ENCODE measurements at regions not wholly inside any gene's neighbourhood (a gene's known extent, or its start where the extent isn't known, plus 50 kb on each side); places are given as distances from the start of the nearest gene placed in this dataset.

- no peak overlapping the region for H3K23ac ChIP-seq (ENCODE audit: low read length)
- H2AFZ ChIP-seq (ENCODE audit: insufficient read depth, low read length, poor library complexity), result no peak overlapping the region
- no peaks in the 10 kb centered on the region for H3K79me2 ChIP-seq (ENCODE audit: control insufficient read depth, insufficient read depth, low read length, poor library complexity)
- no peak overlapping the region for H4K8ac ChIP-seq (ENCODE audit: low read depth, low read length)
- no peaks in the 10 kb centered on the region for H3K4me1 ChIP-seq (ENCODE audit: control insufficient read depth in 1 of 2, insufficient read depth in 2 of 2, low read length in 2 of 2)
- no peak overlapping the region for H3K4me2 ChIP-seq (ENCODE audit: low read length)
- H2AK5ac ChIP-seq (ENCODE audit: low read length), result no peak overlapping the region
- no peaks in the 10 kb centered on the region for H3K36me3 ChIP-seq (ENCODE audit: control insufficient read depth in 1 of 2, insufficient read depth in 2 of 2, low read length in 2 of 2)
- no peak overlapping the region for H3K18ac ChIP-seq (ENCODE audit: low read length)
- no peak overlapping the region for H2BK5ac ChIP-seq (ENCODE audit: low read depth, low read length, poor library complexity)
- no peak overlapping the region for H3K9ac ChIP-seq (ENCODE audit: low read length)
- WGBS (ENCODE audit: extremely low coverage, insufficient coverage, insufficient read length), result no CpG with 5 or more reads among the region's 1 CpG
- no peaks in the 10 kb centered on the region for H3K9me3 ChIP-seq (ENCODE audit: insufficient read depth, low read depth, low read length)
- DNase-seq, result no peak
- H3K4me3 ChIP-seq (ENCODE audit: low read depth, low read length), result no peak overlapping the region
- H3K27me3 ChIP-seq (ENCODE audit: insufficient read depth, low read length), result no peaks in the 10 kb centered on the region
- no peak overlapping the region for H3K4ac ChIP-seq (ENCODE audit: low read depth, low read length)
- no peak overlapping the region for H2BK120ac ChIP-seq (ENCODE audit: insufficient read depth, low read length, poor library complexity)
- H4K91ac ChIP-seq (ENCODE audit: low read depth, low read length), result no peak overlapping the region
- H3K79me1 ChIP-seq (ENCODE audit: low read length), result no peaks in the 10 kb centered on the region
- no peak overlapping the region for H3K14ac ChIP-seq (ENCODE audit: low read length)
- H4K12ac ChIP-seq (ENCODE audit: low read depth, low read length), result no peak overlapping the region
- no peak overlapping the region for H3K27ac ChIP-seq (ENCODE audit: low read depth, low read length)
- H2BK12ac ChIP-seq (ENCODE audit: low read length), result no peak overlapping the region
Observed at GRCh38 chr6:71465096-71465495, 176.5 kb downstream of the OGFRL1 start.

GRCh38 chr6:71466362-71466761 is 177.8 kb downstream of the OGFRL1 start:
- no peaks in the 10 kb centered on the region for H3K4me1 ChIP-seq (ENCODE audit: control insufficient read depth in 1 of 2, insufficient read depth in 2 of 2, low read length in 2 of 2)
- no peak overlapping the region for H3K27ac ChIP-seq (ENCODE audit: low read depth, low read length)
- H3K27me3 ChIP-seq (ENCODE audit: insufficient read depth, low read length), result no peaks in the 10 kb centered on the region
- H4K91ac ChIP-seq (ENCODE audit: low read depth, low read length), result no peak overlapping the region
- H3K79me2 ChIP-seq (ENCODE audit: control insufficient read depth, insufficient read depth, low read length, poor library complexity), result no peaks in the 10 kb centered on the region
- DNase-seq, result no peak
- no peak overlapping the region for H3K4ac ChIP-seq (ENCODE audit: low read depth, low read length)
- no peak overlapping the region for H2BK5ac ChIP-seq (ENCODE audit: low read depth, low read length, poor library complexity)
- H4K12ac ChIP-seq (ENCODE audit: low read depth, low read length), result no peak overlapping the region
- no peak overlapping the region for H3K23ac ChIP-seq (ENCODE audit: low read length)
- no peak overlapping the region for H3K4me2 ChIP-seq (ENCODE audit: low read length)
- H4K8ac ChIP-seq (ENCODE audit: low read depth, low read length), result no peak overlapping the region
- H3K18ac ChIP-seq (ENCODE audit: low read length), result no peak overlapping the region
- no peak overlapping the region for H3K14ac ChIP-seq (ENCODE audit: low read length)
- H2AK5ac ChIP-seq (ENCODE audit: low read length), result no peak overlapping the region
- no peak overlapping the region for H3K4me3 ChIP-seq (ENCODE audit: low read depth, low read length)
- H2BK12ac ChIP-seq (ENCODE audit: low read length), result no peak overlapping the region
- WGBS (ENCODE audit: extremely low coverage, insufficient coverage, insufficient read length), result no CpG with 5 or more reads among the region's 1 CpG
- no peak overlapping the region for H2BK120ac ChIP-seq (ENCODE audit: insufficient read depth, low read length, poor library complexity)
- no peaks in the 10 kb centered on the region for H3K9me3 ChIP-seq (ENCODE audit: insufficient read depth, low read depth, low read length)
- H2AFZ ChIP-seq (ENCODE audit: insufficient read depth, low read length, poor library complexity), result no peak overlapping the region
- no peak overlapping the region for H3K9ac ChIP-seq (ENCODE audit: low read length)
- no peaks in the 10 kb centered on the region for H3K36me3 ChIP-seq (ENCODE audit: control insufficient read depth in 1 of 2, insufficient read depth in 2 of 2, low read length in 2 of 2)
- no peaks in the 10 kb centered on the region for H3K79me1 ChIP-seq (ENCODE audit: low read length)

- Histone ChIP-seq H3K79me1 (ENCODE audit: low read length) (no peaks in the 10 kb centered on the region), H3K36me3 (ENCODE audit: control insufficient read depth in 1 of 2, insufficient read depth in 2 of 2, low read length in 2 of 2) (no peaks in the 10 kb centered on the region), H3K79me2 (ENCODE audit: control insufficient read depth, insufficient read depth, low read length, poor library complexity) (no peaks in the 10 kb centered on the region), H2AK5ac (ENCODE audit: low read length) (no peak overlapping the region), H3K4ac (ENCODE audit: low read depth, low read length) (no peak overlapping the region), H2BK5ac (ENCODE audit: low read depth, low read length, poor library complexity) (no peak overlapping the region), H3K14ac (ENCODE audit: low read length) (no peak overlapping the region), H3K27ac (ENCODE audit: low read depth, low read length) (no peak overlapping the region), H3K23ac (ENCODE audit: low read length) (no peak overlapping the region), H3K18ac (ENCODE audit: low read length) (no peak overlapping the region), H3K9me3 (ENCODE audit: insufficient read depth, low read depth, low read length) (no peaks in the 10 kb centered on the region), H4K12ac (ENCODE audit: low read depth, low read length) (no peak overlapping the region), H3K9ac (ENCODE audit: low read length) (no peak overlapping the region), H3K27me3 (ENCODE audit: insufficient read depth, low read length) (no peaks in the 10 kb centered on the region), H4K91ac (ENCODE audit: low read depth, low read length) (no peak overlapping the region), H3K4me3 (ENCODE audit: low read depth, low read length) (no peak overlapping the region), H3K4me2 (ENCODE audit: low read length) (no peak overlapping the region), H3K4me1 (ENCODE audit: control insufficient read depth in 1 of 2, insufficient read depth in 2 of 2, low read length in 2 of 2) (no peaks in the 10 kb centered on the region), H2BK12ac (ENCODE audit: low read length) (no peak overlapping the region), H2AFZ (ENCODE audit: insufficient read depth, low read length, poor library complexity) (no peak overlapping the region), H4K8ac (ENCODE audit: low read depth, low read length) (no peak overlapping the region), H2BK120ac (ENCODE audit: insufficient read depth, low read length, poor library complexity) (no peak overlapping the region)
- no peak for DNase-seq
Observed at GRCh38 chr6:71468038-71468437, 179.4 kb downstream of the OGFRL1 start.

- no peaks in the 10 kb centered on the region for H3K79me2 ChIP-seq (ENCODE audit: control insufficient read depth, insufficient read depth, low read length, poor library complexity)
- no peak overlapping the region for H4K8ac ChIP-seq (ENCODE audit: low read depth, low read length)
- no peak overlapping the region for H3K14ac ChIP-seq (ENCODE audit: low read length)
- H3K79me1 ChIP-seq (ENCODE audit: low read length), result no peaks in the 10 kb centered on the region
- H3K9ac ChIP-seq (ENCODE audit: low read length), result no peak overlapping the region
- no peaks in the 10 kb centered on the region for H3K4me1 ChIP-seq (ENCODE audit: control insufficient read depth in 1 of 2, insufficient read depth in 2 of 2, low read length in 2 of 2)
- no peak overlapping the region for H4K91ac ChIP-seq (ENCODE audit: low read depth, low read length)
- WGBS (ENCODE audit: extremely low coverage, insufficient coverage, insufficient read length), result no CpG with 5 or more reads among the region's 7 CpGs
- no peak overlapping the region for H2AK5ac ChIP-seq (ENCODE audit: low read length)
- no peak overlapping the region for H3K4ac ChIP-seq (ENCODE audit: low read depth, low read length)
- H3K36me3 ChIP-seq (ENCODE audit: control insufficient read depth in 1 of 2, insufficient read depth in 2 of 2, low read length in 2 of 2), result no peaks in the 10 kb centered on the region
- no peak overlapping the region for H3K23ac ChIP-seq (ENCODE audit: low read length)
- H3K4me3 ChIP-seq (ENCODE audit: low read depth, low read length), result no peak overlapping the region
- no peaks in the 10 kb centered on the region for H3K9me3 ChIP-seq (ENCODE audit: insufficient read depth, low read depth, low read length)
- no peak overlapping the region for H3K18ac ChIP-seq (ENCODE audit: low read length)
- peak; percentile 28 to 64 for DNase-seq
- H2AFZ ChIP-seq (ENCODE audit: insufficient read depth, low read length, poor library complexity), result no peak overlapping the region
- H2BK120ac ChIP-seq (ENCODE audit: insufficient read depth, low read length, poor library complexity), result no peak overlapping the region
- H3K4me2 ChIP-seq (ENCODE audit: low read length), result no peak overlapping the region
- H3K27me3 ChIP-seq (ENCODE audit: insufficient read depth, low read length), result no peaks in the 10 kb centered on the region
- no peak overlapping the region for H2BK12ac ChIP-seq (ENCODE audit: low read length)
- no peak overlapping the region for H3K27ac ChIP-seq (ENCODE audit: low read depth, low read length)
- H4K12ac ChIP-seq (ENCODE audit: low read depth, low read length), result no peak overlapping the region
- H2BK5ac ChIP-seq (ENCODE audit: low read depth, low read length, poor library complexity), result no peak overlapping the region
Observed at GRCh38 chr6:71468841-71469700, 180.5 kb downstream of the OGFRL1 start.
